ENCODE measurements at regions not wholly inside any gene's neighbourhood (a gene's known extent, or its start where the extent isn't known, plus 50 kb on each side); places are given as distances from the start of the nearest gene placed in this dataset.
A peak's percentile ranks its signal among the peaks of the same experiment; 100 is the strongest.

DNA sequence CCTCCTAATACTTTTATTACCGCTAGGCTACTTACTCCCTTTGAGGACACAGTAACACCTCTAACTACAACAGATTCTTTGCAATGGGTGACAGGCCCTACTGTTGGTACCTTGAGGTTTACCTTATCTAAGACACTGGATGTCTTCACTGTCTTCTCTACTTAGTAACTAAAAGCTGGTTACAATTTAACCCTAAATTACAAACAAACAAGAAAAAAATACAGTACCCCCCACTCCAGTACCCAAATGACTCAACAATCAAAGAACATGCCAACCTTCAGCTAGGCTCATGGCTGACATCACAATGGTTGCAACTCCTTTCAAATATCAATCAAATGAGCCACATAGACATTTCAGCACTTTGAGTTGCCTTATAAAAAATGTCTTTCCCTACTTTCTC is 198.0 kb downstream of the GUCY2F start:
- Mint-ChIP-seq H3K36me3 (no peaks in the 10 kb centered on the region), H3K4me3 (no peak overlapping the region), H3K27ac (no peak overlapping the region), H3K4me1 (peaks cover 4% of the 10 kb centered on the region), H3K27me3 (ENCODE audit: insufficient read depth, low read depth) (peaks cover 3% of the 10 kb centered on the region), H3K9me3 (peaks cover under 1% of the 10 kb centered on the region)
- no peaks in the 10 kb centered on the region for H3K36me3 ChIP-seq
- H3K27me3 ChIP-seq, result no peaks in the 10 kb centered on the region
- no peak overlapping the region for H3K4me2 ChIP-seq
- no peak overlapping the region for H3K9ac ChIP-seq
- H3K9me3 ChIP-seq (ENCODE audit: low read depth), result no peaks in the 10 kb centered on the region
- TF ChIP-seq, protein P1, sequence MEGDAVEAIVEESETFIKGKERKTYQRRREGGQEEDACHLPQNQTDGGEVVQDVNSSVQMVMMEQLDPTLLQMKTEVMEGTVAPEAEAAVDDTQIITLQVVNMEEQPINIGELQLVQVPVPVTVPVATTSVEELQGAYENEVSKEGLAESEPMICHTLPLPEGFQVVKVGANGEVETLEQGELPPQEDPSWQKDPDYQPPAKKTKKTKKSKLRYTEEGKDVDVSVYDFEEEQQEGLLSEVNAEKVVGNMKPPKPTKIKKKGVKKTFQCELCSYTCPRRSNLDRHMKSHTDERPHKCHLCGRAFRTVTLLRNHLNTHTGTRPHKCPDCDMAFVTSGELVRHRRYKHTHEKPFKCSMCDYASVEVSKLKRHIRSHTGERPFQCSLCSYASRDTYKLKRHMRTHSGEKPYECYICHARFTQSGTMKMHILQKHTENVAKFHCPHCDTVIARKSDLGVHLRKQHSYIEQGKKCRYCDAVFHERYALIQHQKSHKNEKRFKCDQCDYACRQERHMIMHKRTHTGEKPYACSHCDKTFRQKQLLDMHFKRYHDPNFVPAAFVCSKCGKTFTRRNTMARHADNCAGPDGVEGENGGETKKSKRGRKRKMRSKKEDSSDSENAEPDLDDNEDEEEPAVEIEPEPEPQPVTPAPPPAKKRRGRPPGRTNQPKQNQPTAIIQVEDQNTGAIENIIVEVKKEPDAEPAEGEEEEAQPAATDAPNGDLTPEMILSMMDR (IDR thresholded peaks at IDR 0.05), result no peak
- no peak for TF ChIP-seq EZH2phosphoT487 (IDR thresholded peaks at IDR 0.05)
- TF ChIP-seq EZH2 (IDR thresholded peaks at IDR 0.05), result no peak
- H3K27ac ChIP-seq, result no peak overlapping the region
- H3K4me1 ChIP-seq, result no peaks in the 10 kb centered on the region
- H2AFZ ChIP-seq (replicated peaks), result no peak overlapping the region
- no peaks in the 10 kb centered on the region for H3F3A ChIP-seq (ENCODE audit: low read depth)
- no peak overlapping the region for H3K4me3 ChIP-seq
- no peaks in the 10 kb centered on the region for H3K79me2 ChIP-seq (ENCODE audit: low read depth)
- no peak for DNase-seq (ENCODE audit: low spot score)
- no peaks in the 10 kb centered on the region for H4K20me1 ChIP-seq (ENCODE audit: low read depth)

DNA sequence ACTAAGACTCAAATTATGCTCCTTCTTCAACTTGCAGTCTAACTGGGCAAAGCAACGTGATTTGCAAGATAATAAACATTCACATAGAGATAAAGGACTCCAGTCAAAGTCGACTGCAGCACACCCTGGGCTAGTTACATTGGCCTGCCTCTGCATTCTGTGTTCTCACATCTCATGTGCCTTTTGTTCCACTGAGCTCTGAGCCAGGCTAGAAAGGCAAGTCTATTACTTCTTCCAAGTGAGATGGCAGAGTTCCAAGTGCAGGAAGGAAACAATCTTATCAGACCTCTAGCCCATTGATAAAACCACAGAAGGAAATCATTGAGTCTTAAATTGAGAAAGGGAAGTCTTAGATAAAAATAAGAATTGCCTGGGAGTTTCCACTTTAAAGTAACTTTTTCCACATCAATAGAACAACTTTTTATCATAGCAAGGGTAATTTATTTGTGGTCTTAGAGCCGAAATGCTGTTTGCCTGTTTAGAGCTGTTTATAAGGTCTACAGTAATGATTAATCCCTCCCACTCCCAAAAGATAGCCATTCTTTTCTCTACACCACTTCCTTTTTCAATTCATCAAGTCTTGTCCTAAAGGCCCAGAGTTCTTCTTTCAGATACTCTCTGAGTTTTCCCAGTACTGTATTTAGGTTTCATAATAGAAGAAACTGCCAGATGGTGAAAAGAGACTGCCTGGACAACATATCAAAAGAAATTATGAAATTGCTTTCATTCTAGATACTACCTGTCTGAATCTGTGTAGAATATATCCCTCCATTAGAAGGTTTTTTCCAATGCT is 200.2 kb downstream of the GUCY2F start:
- no peaks in the 10 kb centered on the region for H3K27me3 ChIP-seq
- Mint-ChIP-seq H3K27ac (peak overlapping the region; percentile 15), H3K27me3 (ENCODE audit: insufficient read depth, low read depth) (peaks cover 3% of the 10 kb centered on the region), H3K4me3 (no peak overlapping the region), H3K9me3 (peaks cover 2% of the 10 kb centered on the region), H3K36me3 (no peaks in the 10 kb centered on the region), H3K4me1 (peaks cover 4% of the 10 kb centered on the region)
- no peak overlapping the region for H3K4me2 ChIP-seq
- H3K9me3 ChIP-seq (ENCODE audit: low read depth), result no peaks in the 10 kb centered on the region
- TF ChIP-seq EZH2phosphoT487 (IDR thresholded peaks at IDR 0.05) (no peak), EZH2 (IDR thresholded peaks at IDR 0.05) (no peak)
- TF ChIP-seq, protein P1 (IDR thresholded peaks at IDR 0.05), result no peak
- H3K27ac ChIP-seq, result no peak overlapping the region
- no peak overlapping the region for H2AFZ ChIP-seq (replicated peaks)
- H3K36me3 ChIP-seq, result no peaks in the 10 kb centered on the region
- peak; percentile 7 for DNase-seq (ENCODE audit: low spot score)
- H3K9ac ChIP-seq, result no peak overlapping the region
- H3K4me1 ChIP-seq, result no peaks in the 10 kb centered on the region
- no peaks in the 10 kb centered on the region for H4K20me1 ChIP-seq (ENCODE audit: low read depth)
- no peak overlapping the region for H3K4me3 ChIP-seq
- H3K79me2 ChIP-seq (ENCODE audit: low read depth), result no peaks in the 10 kb centered on the region
- no peaks in the 10 kb centered on the region for H3F3A ChIP-seq (ENCODE audit: low read depth)

DNA sequence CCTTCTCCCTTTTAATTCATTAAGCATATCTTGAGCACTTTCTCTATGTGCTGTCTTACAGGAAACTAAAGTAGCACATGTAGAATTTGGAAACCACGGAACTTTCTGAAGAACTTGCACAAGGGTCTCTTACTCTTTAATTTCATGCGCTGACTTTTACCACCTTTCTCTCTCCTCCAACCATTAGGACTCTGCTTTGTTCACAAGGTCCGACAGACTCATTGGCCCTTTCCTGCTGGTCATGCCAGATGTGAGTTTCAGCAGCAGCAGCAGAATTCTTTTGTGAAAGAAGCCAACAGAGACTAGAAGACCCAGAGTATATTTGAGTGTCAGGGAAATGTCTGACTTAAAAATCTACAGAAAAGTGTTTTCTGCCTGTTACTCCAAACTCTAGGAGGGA is 207.1 kb downstream of the GUCY2F start:
- H3K36me3 ChIP-seq, result no peaks in the 10 kb centered on the region
- peaks cover 5% of the 10 kb centered on the region for H3K9me3 Mint-ChIP-seq

More for the DNA sequence above, 207.1 kb downstream of the GUCY2F start:
- Histone ChIP-seq H3K9me3 (ENCODE audit: low read depth) (no peaks in the 10 kb centered on the region), H3K4me3 (no peak overlapping the region), H3K4me1 (peaks cover 6% of the 10 kb centered on the region), H3K27ac (no peak overlapping the region), H3F3A (ENCODE audit: low read depth) (no peaks in the 10 kb centered on the region), H3K79me2 (ENCODE audit: low read depth) (no peaks in the 10 kb centered on the region), H3K4me2 (no peak overlapping the region), H4K20me1 (ENCODE audit: low read depth) (no peaks in the 10 kb centered on the region), H3K9ac (no peak overlapping the region), H2AFZ (replicated peaks) (no peak overlapping the region), H3K27me3 (no peaks in the 10 kb centered on the region)
- peaks cover 5% of the 10 kb centered on the region for H3K4me1 Mint-ChIP-seq
- no peak for TF ChIP-seq EZH2phosphoT487 (IDR thresholded peaks at IDR 0.05)
- no peak for TF ChIP-seq EZH2 (IDR thresholded peaks at IDR 0.05)
- TF ChIP-seq, protein P1 (IDR thresholded peaks at IDR 0.05), result no peak
- DNase-seq (ENCODE audit: low spot score), result no peak
- no peak overlapping the region for H3K27ac Mint-ChIP-seq
- no peak overlapping the region for H3K4me3 Mint-ChIP-seq
- no peaks in the 10 kb centered on the region for H3K36me3 Mint-ChIP-seq
- peaks cover 3% of the 10 kb centered on the region for H3K27me3 Mint-ChIP-seq (ENCODE audit: insufficient read depth, low read depth)
